ENCODE measurements at regions not wholly inside any gene's neighbourhood (a gene's known extent, or its start where the extent isn't known, plus 50 kb on each side); places are given as distances from the start of the nearest gene placed in this dataset.

DNA sequence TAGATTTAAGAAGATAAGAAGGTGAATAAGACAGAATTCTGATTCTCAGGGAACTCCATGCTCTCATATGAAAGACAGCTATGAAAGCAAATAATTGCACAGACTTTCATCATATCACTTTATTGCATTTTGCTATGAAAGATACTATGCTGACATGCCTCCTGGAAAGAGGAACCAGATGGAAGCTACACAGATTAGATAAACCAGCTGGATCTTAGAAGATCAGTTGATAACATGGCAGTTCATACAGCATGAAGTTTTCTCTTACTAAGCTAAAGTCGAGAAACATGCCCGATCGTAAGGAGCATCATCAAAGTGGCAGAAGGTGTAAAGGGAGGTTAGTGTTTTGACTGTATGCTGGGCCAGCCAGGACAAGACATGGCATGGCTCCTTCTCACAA, 112.5 kb upstream of the DPP6 start:
- H4K91ac ChIP-seq (ENCODE audit: insufficient read depth, low read depth, low read length), result no peak overlapping the region
- H3K4me2 ChIP-seq (ENCODE audit: low read depth, low read length), result no peak overlapping the region
- no peak overlapping the region for H3K9ac ChIP-seq (ENCODE audit: low read depth, low read length)
- no peak overlapping the region for H2BK5ac ChIP-seq (ENCODE audit: low read depth, low read length, poor library complexity, severe bottlenecking)
- H3K27me3 ChIP-seq (ENCODE audit: control insufficient read depth, insufficient read depth, low read length), result no peaks in the 10 kb centered on the region
- no peak overlapping the region for H2AK9ac ChIP-seq (replicated peaks; ENCODE audit: low read depth, low read length, poor library complexity)
- H2BK20ac ChIP-seq (ENCODE audit: low read depth, low read length), result no peak overlapping the region
- no peak overlapping the region for H3K56ac ChIP-seq (ENCODE audit: extremely low read depth, insufficient read depth, low read length)
- ATAC-seq (ENCODE audit: low read depth), result no peak
- H3K9me3 ChIP-seq (ENCODE audit: control insufficient read depth, insufficient read depth, low read length), result peaks cover 38% of the 10 kb centered on the region
- no peak overlapping the region for H2AFZ ChIP-seq (replicated peaks; ENCODE audit: low read length, poor library complexity)
- ChIA-PET CTCF (no interaction called here), POLR2A (ENCODE audit: unreplicated experiment) (no interaction called here)
- in situ Hi-C loops (cut with MboI; ENCODE audit: low sequenced_read_pairs), result no loop called here
- BruUV-seq (replicated peaks), result no TSS peak
- H2BK15ac ChIP-seq (ENCODE audit: low read depth, low read length), result no peak overlapping the region
- no peak for DNase-seq
- intact Hi-C loops (cut with micrococcal nuclease), result no loop called here
- H4K8ac ChIP-seq (ENCODE audit: low read depth in 2 of 2, low read length in 2 of 2), result no peak overlapping the region
- no peak overlapping the region for H2AK5ac ChIP-seq (ENCODE audit: low read depth, low read length)
- WGBS, 2 experiments (ENCODE audit: extremely low coverage in 2 of 2, insufficient read length in 1 of 2), result no CpG with 5 or more reads among the region's 3 CpGs
- no peak overlapping the region for H3K18ac ChIP-seq (ENCODE audit: low read depth, low read length)
- no peak overlapping the region for H2BK120ac ChIP-seq (ENCODE audit: low read depth, low read length)
- no peak overlapping the region for H3K4ac ChIP-seq (ENCODE audit: low read depth, low read length)
- H3K23ac ChIP-seq (ENCODE audit: low read depth, low read length), result no peak overlapping the region
- H3K36me3 ChIP-seq (ENCODE audit: control insufficient read depth, insufficient read depth, low read length), result no peaks in the 10 kb centered on the region
- H3K4me3 ChIP-seq (ENCODE audit: insufficient read depth, low read depth, low read length), result no peak overlapping the region
- H3K4me1 ChIP-seq (ENCODE audit: control insufficient read depth, insufficient read depth, low read length), result no peaks in the 10 kb centered on the region
- no peaks in the 10 kb centered on the region for H4K20me1 ChIP-seq (ENCODE audit: insufficient read depth, low read length)
- no peak overlapping the region for H4K5ac ChIP-seq (ENCODE audit: low read depth, low read length)
- H3K9me1 ChIP-seq (ENCODE audit: insufficient read depth, low read length), result no peaks in the 10 kb centered on the region
- H3K79me1 ChIP-seq (ENCODE audit: low read depth in 1 of 2, low read length in 2 of 2), result no peaks in the 10 kb centered on the region
- dilution Hi-C loops (cut with HindIII; ENCODE audit: low sequenced_read_pairs, unreplicated experiment), result no loop called here
- TF ChIP-seq FOS (IDR thresholded peaks at IDR 0.05; ENCODE audit: low read depth, low read length) (no peak), CHD1 (IDR thresholded peaks at IDR 0.05; ENCODE audit: low read depth, low read length) (no peak), CEBPB (IDR thresholded peaks at IDR 0.05; ENCODE audit: low read depth, low read length) (no peak), MAZ (IDR thresholded peaks at IDR 0.05; ENCODE audit: borderline replicate concordance, low read depth, low read length) (no peak), SMC3 (IDR thresholded peaks at IDR 0.05; ENCODE audit: low read depth, low read length) (no peak), MAFK (IDR thresholded peaks at IDR 0.05; ENCODE audit: low read depth, low read length) (no peak)
- no peak overlapping the region for H3K14ac ChIP-seq (replicated peaks; ENCODE audit: low read depth, low read length)
- no peak overlapping the region for H3K27ac ChIP-seq (ENCODE audit: insufficient read depth, low read length)
